GM23338 (cell line): ENCODE measurements at regions not wholly inside any gene's neighbourhood (a gene's known extent, or its start where the extent isn't known, plus 50 kb on each side); places are given as distances from the start of the nearest gene placed in this dataset.

ENCODE experiments used
- ATAC-seq: fragments of 200-7000 bp; cut with Tn5 transposase; 3 replicates; pipeline ENCODE4 v1.9.1; 2020
- DNase-seq: peaks from one replicate; pipeline ENCODE4 v3.0.0-alpha.2; 2015; ENCODE audit warnings: low spot score
- H2AFZ ChIP-seq: fragments of 200-600 bp; sonication (generic); 2 replicates; pipeline ENCODE4 v1.8.0; 2016; ENCODE audit warnings: antibody characterized with exemption, mild to moderate bottlenecking, moderate library complexity
- H3F3A ChIP-seq: fragments of 200-600 bp; sonication (generic); replicated peaks from 2 replicates; pipeline ENCODE4 v1.8.0; 2017; ENCODE audit warnings: antibody characterized with exemption, mixed run types, low read depth
- H3K27ac ChIP-seq: fragments of 200-600 bp; sonication (generic); 2 replicates; pipeline ENCODE4 v1.6.1; 2016; ENCODE audit warnings: low read depth
- H3K27me3 ChIP-seq: fragments of 200-600 bp; sonication (generic); 2 replicates; pipeline ENCODE4 v1.8.0; 2016; ENCODE audit warnings: mild to moderate bottlenecking, mixed run types, moderate library complexity; ENCODE audit not compliant: insufficient read depth
- H3K36me3 ChIP-seq: fragments of 200-600 bp; sonication (generic); 2 replicates; pipeline ENCODE4 v1.8.0; 2016; ENCODE audit warnings: mild to moderate bottlenecking; ENCODE audit not compliant: insufficient read depth
- H3K4me1 ChIP-seq: fragments of 200-600 bp; sonication (generic); 2 replicates; pipeline ENCODE4 v1.8.0; 2016; ENCODE audit warnings: mild to moderate bottlenecking, moderate library complexity; ENCODE audit not compliant: insufficient read depth
- H3K4me2 ChIP-seq: fragments of 200-600 bp; sonication (generic); 2 replicates; pipeline ENCODE4 v1.7.1; 2017; ENCODE audit warnings: mixed run types
- H3K4me3 ChIP-seq: fragments of 200-600 bp; sonication (generic); 2 replicates; pipeline ENCODE4 v1.6.1; 2016; ENCODE audit warnings: mixed run types
- H3K79me2 ChIP-seq: fragments of 200-600 bp; sonication (generic); replicated peaks from 2 replicates; pipeline ENCODE4 v1.8.0; 2017; ENCODE audit warnings: mild to moderate bottlenecking; ENCODE audit not compliant: insufficient read depth
- H3K9me2 ChIP-seq: fragments of 200-600 bp; sonication (generic); 2 replicates; pipeline ENCODE4 v1.8.0; 2017; ENCODE audit not compliant: insufficient read depth
- H4K20me1 ChIP-seq: fragments of 200-600 bp; sonication (generic); replicated peaks from 2 replicates; pipeline ENCODE4 v1.8.0; 2017; ENCODE audit warnings: mild to moderate bottlenecking; ENCODE audit not compliant: insufficient read depth
- H3K27ac Mint-ChIP-seq: 2 replicates; pipeline ENCODE4 v1.8.0; 2020; ENCODE audit warnings: inconsistent platforms, mild to moderate bottlenecking, moderate library complexity, mixed read lengths
- H3K27me3 Mint-ChIP-seq: 3 replicates; pipeline ENCODE4 v1.8.0; 2022; ENCODE audit warnings: low read depth, mild to moderate bottlenecking, moderate library complexity, mixed read lengths, inconsistent platforms; ENCODE audit not compliant: insufficient read depth, poor library complexity
- H3K36me3 Mint-ChIP-seq: 3 replicates; pipeline ENCODE4 v1.8.0; 2021; ENCODE audit warnings: low read depth, mild to moderate bottlenecking, inconsistent platforms, moderate library complexity, mixed read lengths
- H3K4me1 Mint-ChIP-seq: 3 replicates; pipeline ENCODE4 v1.8.0; 2020; ENCODE audit warnings: mild to moderate bottlenecking, inconsistent platforms, mixed read lengths
- H3K4me3 Mint-ChIP-seq: 3 replicates; pipeline ENCODE4 v1.8.0; 2021; ENCODE audit warnings: moderate library complexity, mild to moderate bottlenecking, inconsistent platforms, mixed read lengths
- H3K9me3 Mint-ChIP-seq: 3 replicates; pipeline ENCODE4 v1.8.0; 2020; ENCODE audit warnings: moderate library complexity, mild to moderate bottlenecking, inconsistent platforms, mixed read lengths
- CREB1 ChIP-seq: fragments of 250-450 bp; sonication (Bioruptor Pico); IDR thresholded peaks from 2 replicates; pipeline ENCODE4 v1.5.0; 2020; ENCODE audit warnings: low read depth, mild to moderate bottlenecking, moderate library complexity
- EZH2 ChIP-seq: fragments of 200-600 bp; sonication (generic); IDR thresholded peaks from one replicate; pipeline ENCODE4 v1.8.0; 2017; ENCODE audit warnings: antibody characterized with exemption, mild to moderate bottlenecking, low read depth; ENCODE audit not compliant: unreplicated experiment
- EZH2phosphoT487 ChIP-seq: fragments of 200-600 bp; sonication (generic); IDR thresholded peaks from one replicate; pipeline ENCODE4 v1.8.1; 2018; ENCODE audit warnings: antibody characterized with exemption; ENCODE audit not compliant: unreplicated experiment
- JUNB ChIP-seq: IDR thresholded peaks from one replicate; pipeline ENCODE4 v1.6.1; 2016; ENCODE audit warnings: antibody characterized with exemption; ENCODE audit not compliant: unreplicated experiment
- NANOG ChIP-seq: IDR thresholded peaks from 2 replicates; pipeline ENCODE4 v1.6.1; 2016; ENCODE audit warnings: antibody characterized with exemption, borderline replicate concordance
- POLR2AphosphoS5 ChIP-seq: IDR thresholded peaks from 2 replicates; pipeline ENCODE4 v1.6.1; 2016; ENCODE audit warnings: antibody characterized with exemption, low read depth
- STAT1 ChIP-seq: IDR thresholded peaks from one replicate; pipeline ENCODE4 v1.6.1; 2016; ENCODE audit warnings: antibody characterized with exemption; ENCODE audit not compliant: unreplicated experiment
- ZNF114 ChIP-seq: fragments of 250-450 bp; sonication (Bioruptor Pico); IDR thresholded peaks from 2 replicates; pipeline ENCODE4 v1.5.0; 2020; ENCODE audit warnings: mild to moderate bottlenecking, moderate library complexity
- ZNF331 ChIP-seq: fragments of 250-450 bp; sonication (Bioruptor Pico); IDR thresholded peaks from 2 replicates; pipeline ENCODE4 v1.5.0; 2020; ENCODE audit warnings: low read depth, mild to moderate bottlenecking, moderate library complexity
- TF ChIP-seq, protein P1 (sequence below): IDR thresholded peaks from one replicate; pipeline ENCODE4 v1.6.1; 2018; ENCODE audit warnings: antibody characterized with exemption; ENCODE audit not compliant: unreplicated experiment
- TF ChIP-seq, protein P2 (sequence below), 2 experiments: fragments of 200-600 bp in 1 of 2; sonication (generic) in 1 of 2; conservative IDR thresholded peaks; 2 replicates each; pipeline versions ENCODE4 v1.5.1 to v1.6.1; 2016 to 2017; ENCODE audit warnings: antibody characterized with exemption in 2 of 2, low read depth in 2 of 2, mild to moderate bottlenecking in 2 of 2, moderate library complexity in 1 of 2
- TF ChIP-seq, protein P3 (sequence below): IDR thresholded peaks from 2 replicates; pipeline ENCODE4 v1.6.1; 2016; ENCODE audit warnings: antibody characterized with exemption

DNA sequence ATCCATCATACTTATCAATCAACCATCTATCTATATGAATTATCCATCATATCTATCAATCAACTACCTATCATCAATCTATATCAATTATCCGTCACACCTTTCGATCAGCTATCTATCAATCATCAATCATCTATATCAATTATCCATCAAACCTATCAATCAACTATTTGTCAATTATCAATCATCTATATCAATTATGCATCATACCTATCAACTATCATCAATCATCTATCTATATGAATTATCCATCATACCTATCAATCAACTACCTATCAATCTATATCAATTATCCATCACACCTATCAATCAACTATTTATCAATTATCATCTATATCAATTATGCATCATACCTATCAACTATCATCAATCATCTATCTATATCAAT, 70.6 kb upstream of the PPP2R3B start:
- DNase-seq (no peak), ATAC-seq (no peak)
- Mint-ChIP-seq H3K27ac (no peak overlapping the region), H3K4me3 (no peak overlapping the region), H3K27me3 (peaks cover 10% of the 10 kb centered on the region), H3K4me1 (no peaks in the 10 kb centered on the region; the same call in 2 of the 3 replicates), H3K9me3 (peaks cover 90% of the 10 kb centered on the region), H3K36me3 (peaks cover 43% of the 10 kb centered on the region)
- Histone ChIP-seq H2AFZ (no peak overlapping the region), H3F3A (peaks cover 17% of the 10 kb centered on the region), H3K4me1 (no peaks in the 10 kb centered on the region), H3K4me3 (no peak overlapping the region), H3K79me2 (no peaks in the 10 kb centered on the region), H3K9me2 (no peaks in the 10 kb centered on the region), H3K27me3 (no peaks in the 10 kb centered on the region), H4K20me1 (no peaks in the 10 kb centered on the region), H3K27ac (no peak overlapping the region), H3K36me3 (no peaks in the 10 kb centered on the region), H3K4me2 (no peak overlapping the region)
- TF ChIP-seq EZH2phosphoT487 (no peak), POLR2AphosphoS5 (no peak)
- TF ChIP-seq, protein P1, sequence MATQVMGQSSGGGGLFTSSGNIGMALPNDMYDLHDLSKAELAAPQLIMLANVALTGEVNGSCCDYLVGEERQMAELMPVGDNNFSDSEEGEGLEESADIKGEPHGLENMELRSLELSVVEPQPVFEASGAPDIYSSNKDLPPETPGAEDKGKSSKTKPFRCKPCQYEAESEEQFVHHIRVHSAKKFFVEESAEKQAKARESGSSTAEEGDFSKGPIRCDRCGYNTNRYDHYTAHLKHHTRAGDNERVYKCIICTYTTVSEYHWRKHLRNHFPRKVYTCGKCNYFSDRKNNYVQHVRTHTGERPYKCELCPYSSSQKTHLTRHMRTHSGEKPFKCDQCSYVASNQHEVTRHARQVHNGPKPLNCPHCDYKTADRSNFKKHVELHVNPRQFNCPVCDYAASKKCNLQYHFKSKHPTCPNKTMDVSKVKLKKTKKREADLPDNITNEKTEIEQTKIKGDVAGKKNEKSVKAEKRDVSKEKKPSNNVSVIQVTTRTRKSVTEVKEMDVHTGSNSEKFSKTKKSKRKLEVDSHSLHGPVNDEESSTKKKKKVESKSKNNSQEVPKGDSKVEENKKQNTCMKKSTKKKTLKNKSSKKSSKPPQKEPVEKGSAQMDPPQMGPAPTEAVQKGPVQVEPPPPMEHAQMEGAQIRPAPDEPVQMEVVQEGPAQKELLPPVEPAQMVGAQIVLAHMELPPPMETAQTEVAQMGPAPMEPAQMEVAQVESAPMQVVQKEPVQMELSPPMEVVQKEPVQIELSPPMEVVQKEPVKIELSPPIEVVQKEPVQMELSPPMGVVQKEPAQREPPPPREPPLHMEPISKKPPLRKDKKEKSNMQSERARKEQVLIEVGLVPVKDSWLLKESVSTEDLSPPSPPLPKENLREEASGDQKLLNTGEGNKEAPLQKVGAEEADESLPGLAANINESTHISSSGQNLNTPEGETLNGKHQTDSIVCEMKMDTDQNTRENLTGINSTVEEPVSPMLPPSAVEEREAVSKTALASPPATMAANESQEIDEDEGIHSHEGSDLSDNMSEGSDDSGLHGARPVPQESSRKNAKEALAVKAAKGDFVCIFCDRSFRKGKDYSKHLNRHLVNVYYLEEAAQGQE: no peak
- TF ChIP-seq, protein P2, sequence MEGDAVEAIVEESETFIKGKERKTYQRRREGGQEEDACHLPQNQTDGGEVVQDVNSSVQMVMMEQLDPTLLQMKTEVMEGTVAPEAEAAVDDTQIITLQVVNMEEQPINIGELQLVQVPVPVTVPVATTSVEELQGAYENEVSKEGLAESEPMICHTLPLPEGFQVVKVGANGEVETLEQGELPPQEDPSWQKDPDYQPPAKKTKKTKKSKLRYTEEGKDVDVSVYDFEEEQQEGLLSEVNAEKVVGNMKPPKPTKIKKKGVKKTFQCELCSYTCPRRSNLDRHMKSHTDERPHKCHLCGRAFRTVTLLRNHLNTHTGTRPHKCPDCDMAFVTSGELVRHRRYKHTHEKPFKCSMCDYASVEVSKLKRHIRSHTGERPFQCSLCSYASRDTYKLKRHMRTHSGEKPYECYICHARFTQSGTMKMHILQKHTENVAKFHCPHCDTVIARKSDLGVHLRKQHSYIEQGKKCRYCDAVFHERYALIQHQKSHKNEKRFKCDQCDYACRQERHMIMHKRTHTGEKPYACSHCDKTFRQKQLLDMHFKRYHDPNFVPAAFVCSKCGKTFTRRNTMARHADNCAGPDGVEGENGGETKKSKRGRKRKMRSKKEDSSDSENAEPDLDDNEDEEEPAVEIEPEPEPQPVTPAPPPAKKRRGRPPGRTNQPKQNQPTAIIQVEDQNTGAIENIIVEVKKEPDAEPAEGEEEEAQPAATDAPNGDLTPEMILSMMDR (conservative IDR thresholded peaks at IDR 0.05; ENCODE audit: low read depth in 2 of 2): no peak

DNA sequence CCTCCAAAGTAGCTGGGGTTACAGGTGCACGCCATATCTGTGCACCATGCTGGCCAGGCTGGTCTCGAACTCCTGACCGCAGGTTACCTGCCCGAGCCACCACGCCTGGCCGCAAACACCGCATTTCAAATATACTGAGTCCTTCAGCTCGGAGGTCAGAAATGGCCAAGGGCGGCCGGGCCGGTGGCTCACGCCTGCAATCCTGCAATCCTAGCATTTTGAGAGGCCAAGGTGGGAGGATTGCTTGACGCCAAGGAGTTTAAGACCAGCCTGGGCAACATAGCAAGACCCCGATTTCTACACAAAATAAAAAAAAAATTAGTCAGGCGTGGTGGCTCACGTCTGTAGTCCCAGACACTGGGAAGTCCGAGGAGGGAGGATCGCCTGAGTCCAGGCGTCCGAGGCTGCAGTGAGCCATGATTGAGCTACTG, 71.9 kb upstream of the PPP2R3B start:
- DNase-seq (no peak), ATAC-seq (no peak)
- TF ChIP-seq EZH2: no peak
- TF ChIP-seq, protein P1: no peak
- TF ChIP-seq, protein P3, sequence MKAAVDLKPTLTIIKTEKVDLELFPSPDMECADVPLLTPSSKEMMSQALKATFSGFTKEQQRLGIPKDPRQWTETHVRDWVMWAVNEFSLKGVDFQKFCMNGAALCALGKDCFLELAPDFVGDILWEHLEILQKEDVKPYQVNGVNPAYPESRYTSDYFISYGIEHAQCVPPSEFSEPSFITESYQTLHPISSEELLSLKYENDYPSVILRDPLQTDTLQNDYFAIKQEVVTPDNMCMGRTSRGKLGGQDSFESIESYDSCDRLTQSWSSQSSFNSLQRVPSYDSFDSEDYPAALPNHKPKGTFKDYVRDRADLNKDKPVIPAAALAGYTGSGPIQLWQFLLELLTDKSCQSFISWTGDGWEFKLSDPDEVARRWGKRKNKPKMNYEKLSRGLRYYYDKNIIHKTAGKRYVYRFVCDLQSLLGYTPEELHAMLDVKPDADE: no peak
- TF ChIP-seq STAT1: no peak
- TF ChIP-seq, protein P2 (conservative IDR thresholded peaks at IDR 0.05; ENCODE audit: low read depth in 2 of 2): no peak
- no peak for TF ChIP-seq NANOG
- TF ChIP-seq POLR2AphosphoS5: no peak
- TF ChIP-seq ZNF114 (CRISPR knock-in tag): no peak
- TF ChIP-seq CREB1 (CRISPR knock-in tag): no peak
- TF ChIP-seq ZNF331 (CRISPR knock-in tag): no peak
- TF ChIP-seq JUNB: no peak

More for the DNA sequence above, 71.9 kb upstream of the PPP2R3B start:
- no peak overlapping the region for H2AFZ ChIP-seq
- no peak overlapping the region for H3K4me3 ChIP-seq
- Mint-ChIP-seq H3K27me3 (peaks cover 13% of the 10 kb centered on the region), H3K4me3 (no peak overlapping the region), H3K36me3 (peaks cover 46% of the 10 kb centered on the region), H3K4me1 (no peaks in the 10 kb centered on the region; the same call in 2 of the 3 replicates), H3K9me3 (peaks cover 91% of the 10 kb centered on the region), H3K27ac (no peak overlapping the region)
- no peak overlapping the region for H3K4me2 ChIP-seq
- H3K27me3 ChIP-seq: no peaks in the 10 kb centered on the region
- H3K27ac ChIP-seq: no peak overlapping the region
- H4K20me1 ChIP-seq: no peaks in the 10 kb centered on the region
- H3K4me1 ChIP-seq: no peaks in the 10 kb centered on the region
- peaks cover 22% of the 10 kb centered on the region for H3F3A ChIP-seq
- H3K9me2 ChIP-seq: no peaks in the 10 kb centered on the region
- no peaks in the 10 kb centered on the region for H3K36me3 ChIP-seq
- H3K79me2 ChIP-seq: no peaks in the 10 kb centered on the region
